SK-N-SH (cell line): ENCODE measurements at regions not wholly inside any gene's neighbourhood (a gene's known extent, or its start where the extent isn't known, plus 50 kb on each side); places are given as distances from the start of the nearest gene placed in this dataset.

Experiments
- CTCF ChIP-seq: fragments of 200-600 bp; sonication (generic); IDR thresholded peaks from 2 replicates; pipeline ENCODE4 v1.6.1; 2017; ENCODE audit warnings: antibody characterized with exemption, mild to moderate bottlenecking, moderate library complexity
- EP300 ChIP-seq, 2 experiments: IDR thresholded peaks; 2 replicates each; pipeline versions ENCODE4 v1.4.0 to v1.6.1; 2012; ENCODE audit warnings: borderline replicate concordance in 1 of 2, low read depth in 1 of 2, low read length in 1 of 2
- FOXM1 ChIP-seq: IDR thresholded peaks from 2 replicates; pipeline ENCODE4 v1.4.0; 2012; ENCODE audit warnings: low read depth, mild to moderate bottlenecking
- IRF3 ChIP-seq: fragments of 150-350 bp; IDR thresholded peaks from 2 replicates; pipeline ENCODE4 v1.6.1; 2016; ENCODE audit warnings: mild to moderate bottlenecking, low read depth, low read length
- POLR2AphosphoS5 ChIP-seq: IDR thresholded peaks from 2 replicates; pipeline ENCODE4 v1.6.1; 2012; ENCODE audit warnings: low read depth, low read length
- RFX5 ChIP-seq: IDR thresholded peaks from 2 replicates; pipeline ENCODE4 v1.6.1; 2012; ENCODE audit warnings: mild to moderate bottlenecking, improper control_type of control experiment, low read length
- RXRA ChIP-seq: IDR thresholded peaks from 2 replicates; pipeline ENCODE4 v1.4.0; 2012; ENCODE audit warnings: low read depth, mild to moderate bottlenecking, borderline replicate concordance
- SIN3A ChIP-seq: IDR thresholded peaks from 2 replicates; pipeline ENCODE4 v1.6.1; 2012; ENCODE audit warnings: low read depth, mild to moderate bottlenecking, low read length, moderate library complexity, borderline replicate concordance
- SMC3 ChIP-seq: IDR thresholded peaks from 2 replicates; pipeline ENCODE4 v1.6.1; 2012; ENCODE audit warnings: low read depth, low read length, improper control_type of control experiment
- TCF12 ChIP-seq: IDR thresholded peaks from 2 replicates; pipeline ENCODE4 v1.4.0; 2012
- USF1 ChIP-seq: IDR thresholded peaks from 2 replicates; pipeline ENCODE4 v1.4.0; 2012; ENCODE audit warnings: low read depth, borderline replicate concordance
- USF2 ChIP-seq: fragments of 150-350 bp; IDR thresholded peaks from 2 replicates; pipeline ENCODE4 v1.6.1; 2017; ENCODE audit warnings: antibody characterized with exemption, low read length, low read depth, borderline replicate concordance
- TF ChIP-seq, protein P1 (sequence below): IDR thresholded peaks from 2 replicates; pipeline ENCODE4 v1.4.0; 2012; ENCODE audit warnings: low read depth, borderline replicate concordance
- TF ChIP-seq, protein P2 (sequence below): IDR thresholded peaks from 2 replicates; pipeline ENCODE4 v1.4.0; 2012; ENCODE audit warnings: low read depth

DNA sequence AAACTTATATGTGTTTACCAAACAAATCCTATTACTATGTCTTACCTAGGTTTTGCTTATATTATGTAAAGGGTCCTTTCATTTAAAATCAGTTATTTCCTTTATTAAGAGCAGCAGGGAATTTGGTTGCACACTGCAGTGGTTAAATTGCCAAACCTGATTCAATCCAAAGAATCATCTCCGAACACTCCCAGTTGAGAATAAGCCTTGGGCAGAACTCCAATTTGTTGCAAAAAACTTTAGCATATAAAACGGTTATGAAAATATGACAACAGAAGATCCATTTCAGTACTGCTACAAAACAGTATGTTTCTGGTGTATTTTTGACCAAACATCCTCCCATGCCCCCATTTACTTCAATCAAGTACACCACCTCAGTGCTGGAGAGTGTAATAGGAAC, 587.0 kb upstream of the GRAMD2B start:
- TF ChIP-seq CTCF, result no peak
- TF ChIP-seq FOXM1, result no peak
- no peak for TF ChIP-seq RFX5
- TF ChIP-seq IRF3, result no peak
- no peak for TF ChIP-seq POLR2AphosphoS5
- TF ChIP-seq, protein P1, sequence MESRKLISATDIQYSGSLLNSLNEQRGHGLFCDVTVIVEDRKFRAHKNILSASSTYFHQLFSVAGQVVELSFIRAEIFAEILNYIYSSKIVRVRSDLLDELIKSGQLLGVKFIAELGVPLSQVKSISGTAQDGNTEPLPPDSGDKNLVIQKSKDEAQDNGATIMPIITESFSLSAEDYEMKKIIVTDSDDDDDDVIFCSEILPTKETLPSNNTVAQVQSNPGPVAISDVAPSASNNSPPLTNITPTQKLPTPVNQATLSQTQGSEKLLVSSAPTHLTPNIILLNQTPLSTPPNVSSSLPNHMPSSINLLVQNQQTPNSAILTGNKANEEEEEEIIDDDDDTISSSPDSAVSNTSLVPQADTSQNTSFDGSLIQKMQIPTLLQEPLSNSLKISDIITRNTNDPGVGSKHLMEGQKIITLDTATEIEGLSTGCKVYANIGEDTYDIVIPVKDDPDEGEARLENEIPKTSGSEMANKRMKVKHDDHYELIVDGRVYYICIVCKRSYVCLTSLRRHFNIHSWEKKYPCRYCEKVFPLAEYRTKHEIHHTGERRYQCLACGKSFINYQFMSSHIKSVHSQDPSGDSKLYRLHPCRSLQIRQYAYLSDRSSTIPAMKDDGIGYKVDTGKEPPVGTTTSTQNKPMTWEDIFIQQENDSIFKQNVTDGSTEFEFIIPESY, result no peak
- TF ChIP-seq, protein P2, sequence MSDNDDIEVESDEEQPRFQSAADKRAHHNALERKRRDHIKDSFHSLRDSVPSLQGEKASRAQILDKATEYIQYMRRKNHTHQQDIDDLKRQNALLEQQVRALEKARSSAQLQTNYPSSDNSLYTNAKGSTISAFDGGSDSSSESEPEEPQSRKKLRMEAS, result no peak
- no peak for TF ChIP-seq USF1
- no peak for TF ChIP-seq SIN3A
- TF ChIP-seq USF2, result no peak
- no peak for TF ChIP-seq TCF12
- TF ChIP-seq RXRA, result no peak
- no peak for TF ChIP-seq SMC3
- no peak for TF ChIP-seq EP300 (IDR thresholded peaks at IDR 0.05; ENCODE audit: borderline replicate concordance in 1 of 2, low read depth in 1 of 2, low read length in 1 of 2)
